Embryonic facial prominence (tissue), 1 donor: ENCODE measurements at regions not wholly inside any gene's neighbourhood (a gene's known extent, or its start where the extent isn't known, plus 50 kb on each side); places are given as distances from the start of the nearest gene placed in this dataset.
A peak's percentile ranks its signal among the peaks of the same experiment; 100 is the strongest.

Experiments used
- DNase-seq: peaks from one replicate; pipeline ENCODE4 v3.0.0-alpha.2; 2016; ENCODE audit errors: extremely low spot score

DNA sequence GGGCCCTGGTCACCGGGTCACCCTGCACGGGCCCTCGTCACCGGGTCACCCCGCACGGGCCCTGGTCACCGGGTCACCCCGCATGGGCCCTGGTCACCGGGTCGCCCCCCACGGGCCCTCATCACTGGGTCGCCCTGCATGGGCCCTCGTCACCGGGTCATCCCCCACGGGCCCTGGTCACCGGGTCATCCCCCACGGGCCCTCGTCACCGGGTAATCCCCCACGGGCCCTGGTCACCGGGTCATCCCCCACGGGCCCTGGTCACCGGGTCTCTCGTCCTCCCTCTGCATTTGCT, 77.6 kb downstream of the RIPK4 start:
- no peak for DNase-seq

DNA sequence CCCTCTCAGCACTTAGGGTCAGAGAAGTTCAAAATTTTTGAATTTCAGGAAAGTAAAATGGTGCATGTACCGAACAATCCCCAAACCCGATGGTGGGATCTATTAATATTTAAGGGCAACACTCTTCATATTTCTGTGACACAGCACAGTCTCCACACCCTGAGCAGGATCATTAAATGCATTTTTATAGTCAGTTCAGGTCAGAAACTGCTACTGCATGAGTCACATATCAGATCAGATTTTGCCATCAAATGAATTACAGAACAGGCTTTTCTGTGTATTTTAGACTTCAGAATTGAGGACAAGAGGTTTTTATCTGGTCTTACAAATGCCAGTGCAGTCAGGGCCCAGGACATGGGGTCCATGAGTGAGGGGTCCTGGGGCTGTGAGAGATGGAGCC, 79.2 kb downstream of the RIPK4 start:
- DNase-seq, result no peak

DNA sequence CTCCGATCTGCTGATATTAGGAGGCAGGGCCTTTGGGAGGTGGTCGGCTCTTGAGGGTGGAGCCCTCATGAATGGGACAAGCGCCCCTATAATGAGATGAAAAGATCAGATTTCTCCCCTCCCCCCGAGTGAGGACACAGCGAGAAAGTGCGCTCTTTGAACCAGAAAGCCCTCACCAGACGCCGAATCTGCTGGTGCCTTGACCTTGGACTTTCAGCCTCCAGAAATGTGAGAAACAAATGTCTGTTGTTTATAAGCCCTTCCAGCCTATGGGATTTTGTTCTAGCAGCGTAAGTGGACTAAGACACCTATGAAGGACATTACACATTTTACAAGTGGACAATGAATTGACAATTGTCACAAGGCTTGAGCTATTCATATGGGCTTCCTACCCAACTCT, 80.2 kb downstream of the RIPK4 start:
- no peak for DNase-seq

DNA sequence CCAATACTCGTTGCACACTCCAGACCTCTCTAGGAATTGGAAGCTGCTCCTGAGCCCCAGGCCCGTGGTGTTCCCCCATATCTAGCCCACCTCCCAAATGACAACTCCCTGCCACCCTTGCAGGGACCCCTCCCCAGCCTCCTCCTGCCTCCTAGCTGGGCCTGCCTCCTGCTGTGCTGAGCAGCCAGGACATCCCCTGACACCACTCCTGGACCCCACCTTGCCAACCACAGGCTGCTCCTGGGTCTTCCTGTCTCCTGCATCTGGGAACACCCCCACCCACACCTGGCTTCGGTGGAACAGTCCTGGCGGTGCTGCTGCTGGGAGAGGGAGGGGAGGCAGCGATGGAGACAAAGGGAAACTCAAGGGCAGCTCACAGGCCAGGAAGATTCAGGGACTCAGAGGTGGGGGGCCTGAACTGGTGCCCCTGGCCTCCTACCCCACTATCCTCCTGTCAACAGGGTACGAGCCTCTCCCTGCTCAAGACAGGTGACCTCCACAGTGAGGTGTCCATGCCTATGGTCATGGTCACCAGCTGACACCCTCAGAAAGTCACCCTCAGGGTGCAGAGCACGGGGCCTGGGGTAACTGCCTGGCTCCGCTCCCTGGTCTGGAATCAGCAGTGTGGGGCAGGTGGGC, 81.2 kb downstream of the RIPK4 start:
- DNase-seq, result no peak

DNA sequence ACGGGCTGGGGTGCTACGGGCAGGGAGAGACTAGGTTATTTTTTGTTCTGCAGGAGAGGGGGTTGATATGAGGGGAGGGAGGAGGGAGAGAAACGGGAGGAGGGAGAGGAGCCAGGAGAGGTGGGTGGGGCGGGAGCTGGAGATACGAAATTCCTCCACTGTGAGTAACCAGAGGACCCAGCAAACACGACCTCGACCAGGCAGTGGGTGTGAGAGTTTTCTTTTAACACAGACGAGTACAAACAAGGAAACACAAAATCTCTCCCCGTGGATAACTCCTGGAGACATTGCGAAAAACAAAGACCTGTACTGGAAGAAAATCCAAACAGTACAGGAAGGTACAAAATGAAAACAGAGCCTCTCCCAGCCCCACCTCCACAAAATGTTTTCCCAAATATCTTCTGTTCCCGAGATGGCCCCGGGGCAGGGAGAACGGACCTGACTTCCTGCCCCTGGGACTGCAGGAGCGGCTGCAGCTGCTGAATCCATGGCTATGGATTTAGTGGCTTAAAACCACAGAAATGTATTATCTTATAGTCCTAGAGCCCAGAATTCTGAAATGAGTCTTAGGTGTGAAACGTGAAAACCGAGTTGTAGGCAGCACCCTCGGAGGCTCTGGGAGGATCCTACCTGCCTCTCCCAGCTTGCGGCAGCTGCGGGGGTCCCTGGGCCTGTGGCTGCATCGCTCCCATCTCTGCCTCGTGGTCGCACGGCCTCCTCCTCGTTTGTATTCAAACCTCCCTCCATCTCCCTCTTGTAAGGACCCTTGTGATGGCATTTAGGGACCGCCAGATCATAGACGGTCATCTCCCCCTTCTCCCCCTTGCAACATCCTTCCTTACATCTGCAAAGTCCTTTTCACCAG, 82.2 kb downstream of the RIPK4 start:
- DNase-seq, result no peak

DNA sequence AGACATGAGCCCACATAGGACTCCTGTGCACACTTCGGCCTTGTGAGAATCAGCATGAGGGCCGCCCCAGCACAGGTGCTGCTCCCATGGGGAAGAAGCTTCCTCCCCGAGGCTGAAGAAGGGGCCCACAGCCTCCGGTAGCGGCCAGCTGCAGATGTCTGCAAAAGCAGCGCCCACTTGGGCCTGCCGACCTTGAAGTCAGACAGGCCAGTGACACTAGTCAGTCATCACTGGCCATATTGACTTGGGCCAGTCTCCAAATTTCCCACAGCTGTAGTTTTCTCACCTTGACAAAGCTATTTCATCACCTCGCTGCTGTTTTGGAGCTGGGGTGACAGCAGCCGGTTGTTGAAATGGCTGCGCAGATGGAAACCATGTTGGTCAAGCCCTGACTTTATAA, 83.0 kb downstream of the RIPK4 start:
- no peak for DNase-seq

DNA sequence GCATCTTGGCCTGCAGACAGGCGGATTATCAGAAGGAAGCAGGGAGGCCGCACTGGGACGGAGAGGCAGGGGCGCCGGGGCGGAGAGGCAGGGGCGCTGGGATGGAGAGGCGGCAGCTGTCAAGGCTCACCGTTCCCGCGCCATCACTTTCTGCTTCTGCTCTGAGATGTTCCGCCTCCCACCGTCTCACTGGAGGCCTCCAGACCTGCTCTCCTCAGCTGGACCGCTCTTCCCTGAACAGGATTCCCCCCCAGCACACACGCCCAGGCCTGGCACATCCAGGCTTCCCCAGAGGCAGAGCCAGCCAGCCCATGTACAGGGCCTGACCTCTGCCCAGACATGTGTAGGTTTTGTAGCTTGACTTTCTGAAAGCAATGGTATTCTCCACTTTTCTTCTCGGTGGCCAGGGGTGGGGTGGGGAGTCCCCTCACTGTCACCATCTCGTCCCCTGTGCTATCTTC, 84.1 kb downstream of the RIPK4 start:
- DNase-seq, result no peak

DNA sequence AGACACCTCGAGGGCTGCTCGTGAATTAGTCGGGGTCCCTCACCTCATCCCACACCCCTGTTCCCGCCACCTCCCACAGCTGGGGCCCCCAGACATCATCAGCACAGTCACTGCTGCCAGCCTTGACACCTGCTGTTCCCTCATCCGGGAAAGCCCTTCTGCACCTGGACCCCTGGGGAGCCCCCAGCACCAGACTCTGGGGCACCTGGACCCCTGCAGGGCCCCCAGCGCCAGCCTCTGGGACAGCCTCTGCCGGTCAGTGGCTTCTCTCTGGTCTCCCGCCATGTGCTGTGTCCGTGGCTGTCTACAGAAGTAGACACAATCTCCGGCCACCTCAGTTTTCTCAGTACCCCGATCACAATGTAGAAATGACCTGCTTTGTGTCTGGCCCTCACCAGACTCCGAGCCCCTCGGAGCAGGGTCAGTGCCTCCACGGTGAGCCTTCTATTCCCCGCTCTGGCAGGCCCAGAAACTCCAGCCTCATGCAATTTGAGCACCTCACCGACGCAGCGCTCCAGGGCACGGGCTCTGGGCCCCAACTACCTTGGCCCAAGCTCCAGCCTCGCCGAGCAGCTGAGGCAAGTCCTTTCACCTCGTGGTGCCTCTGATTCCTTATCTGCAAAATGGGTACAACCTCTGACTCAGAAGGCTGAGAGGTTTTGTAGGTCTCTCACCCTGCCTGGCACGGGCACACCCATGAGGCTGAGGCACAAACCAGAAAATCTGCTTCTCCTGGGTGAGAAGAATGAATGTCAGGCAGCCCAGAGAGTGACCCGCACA, 84.7 kb downstream of the RIPK4 start:
- no peak for DNase-seq

DNA sequence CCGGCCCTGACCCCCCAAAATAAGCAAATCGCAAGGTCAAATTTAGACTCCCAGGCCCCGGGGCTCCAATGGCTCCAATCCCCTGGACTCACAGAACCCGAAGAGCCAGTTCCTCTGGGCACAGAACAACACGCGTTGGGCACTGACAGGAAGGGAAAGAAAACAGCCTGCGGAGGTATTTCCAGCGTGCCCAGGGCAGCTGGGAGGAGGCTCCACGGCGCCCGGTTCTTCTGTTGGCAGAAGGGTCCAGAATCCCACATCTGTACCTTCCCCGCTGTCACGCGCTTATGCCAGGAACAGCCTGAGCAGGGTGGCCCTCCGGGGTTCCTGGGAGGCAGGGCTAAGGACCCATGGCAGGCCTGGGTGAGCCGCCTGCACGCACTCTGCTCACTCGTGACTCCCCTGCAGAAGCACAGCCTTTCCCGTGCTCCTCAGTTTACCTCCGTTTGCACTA, 85.5 kb downstream of the RIPK4 start:
- DNase-seq, result no peak

DNA sequence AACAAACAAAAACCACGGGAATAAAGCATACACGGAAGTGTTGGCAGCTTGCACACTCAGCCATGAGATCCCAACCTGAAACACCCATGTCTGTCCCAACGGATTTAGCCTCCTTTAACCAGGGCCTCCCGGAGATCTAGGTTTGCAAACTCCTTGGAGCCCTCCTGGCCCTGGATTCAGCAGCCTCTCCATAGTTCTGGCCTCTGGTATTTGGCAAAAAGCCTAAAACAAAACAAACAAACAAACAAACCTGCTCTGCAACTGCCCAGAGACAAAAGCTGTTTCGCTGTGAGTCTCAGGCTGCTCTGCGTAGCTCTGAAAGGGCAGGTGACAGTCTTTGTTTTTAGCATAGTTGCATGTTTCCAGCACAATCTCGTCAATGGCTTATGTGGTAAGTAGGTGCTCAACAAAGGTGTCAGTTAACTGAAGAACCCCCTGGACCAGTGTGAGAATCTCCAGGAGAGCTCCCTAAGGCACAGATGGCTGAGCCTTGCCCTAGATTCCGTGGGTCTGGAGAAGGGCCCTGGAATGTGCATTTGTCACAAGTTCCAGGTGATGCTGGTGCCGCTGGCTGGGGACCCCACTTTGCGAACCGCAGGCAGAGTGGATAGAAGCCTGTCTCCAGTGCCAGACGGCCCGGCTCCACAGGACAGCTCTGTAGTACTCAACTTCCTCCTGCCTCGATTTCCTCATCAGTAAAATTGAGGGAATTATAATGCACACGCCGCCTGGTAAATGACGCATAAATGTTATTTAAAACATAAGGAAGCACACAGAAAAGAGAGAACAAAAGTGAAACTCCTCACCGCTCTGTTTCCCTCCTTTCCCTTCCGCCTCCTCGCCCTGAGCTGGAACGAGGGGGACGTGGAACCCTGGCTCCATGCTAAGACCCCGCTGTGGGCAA, 86.2 kb downstream of the RIPK4 start:
- DNase-seq, result no peak

DNA sequence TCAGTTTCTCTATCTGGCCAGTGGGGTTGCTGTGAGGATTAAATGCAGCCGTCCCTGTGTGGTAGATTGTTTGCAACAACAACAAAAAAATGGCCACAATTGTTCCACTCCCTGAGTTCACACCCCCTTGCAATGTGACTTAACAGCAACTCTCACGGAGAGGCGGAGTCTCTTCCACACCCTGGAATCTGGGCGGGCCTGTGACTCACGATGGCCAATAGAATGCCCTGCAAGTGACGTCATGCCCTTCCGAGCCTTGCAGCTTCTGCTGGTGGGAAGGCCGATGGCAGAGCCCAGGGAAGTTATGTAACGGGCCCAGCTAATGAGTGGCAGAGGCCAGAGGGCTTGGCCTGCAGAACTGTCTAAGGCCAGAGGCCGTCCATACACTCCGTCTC, 87.9 kb downstream of the RIPK4 start:
- DNase-seq, result peak; percentile 84

DNA sequence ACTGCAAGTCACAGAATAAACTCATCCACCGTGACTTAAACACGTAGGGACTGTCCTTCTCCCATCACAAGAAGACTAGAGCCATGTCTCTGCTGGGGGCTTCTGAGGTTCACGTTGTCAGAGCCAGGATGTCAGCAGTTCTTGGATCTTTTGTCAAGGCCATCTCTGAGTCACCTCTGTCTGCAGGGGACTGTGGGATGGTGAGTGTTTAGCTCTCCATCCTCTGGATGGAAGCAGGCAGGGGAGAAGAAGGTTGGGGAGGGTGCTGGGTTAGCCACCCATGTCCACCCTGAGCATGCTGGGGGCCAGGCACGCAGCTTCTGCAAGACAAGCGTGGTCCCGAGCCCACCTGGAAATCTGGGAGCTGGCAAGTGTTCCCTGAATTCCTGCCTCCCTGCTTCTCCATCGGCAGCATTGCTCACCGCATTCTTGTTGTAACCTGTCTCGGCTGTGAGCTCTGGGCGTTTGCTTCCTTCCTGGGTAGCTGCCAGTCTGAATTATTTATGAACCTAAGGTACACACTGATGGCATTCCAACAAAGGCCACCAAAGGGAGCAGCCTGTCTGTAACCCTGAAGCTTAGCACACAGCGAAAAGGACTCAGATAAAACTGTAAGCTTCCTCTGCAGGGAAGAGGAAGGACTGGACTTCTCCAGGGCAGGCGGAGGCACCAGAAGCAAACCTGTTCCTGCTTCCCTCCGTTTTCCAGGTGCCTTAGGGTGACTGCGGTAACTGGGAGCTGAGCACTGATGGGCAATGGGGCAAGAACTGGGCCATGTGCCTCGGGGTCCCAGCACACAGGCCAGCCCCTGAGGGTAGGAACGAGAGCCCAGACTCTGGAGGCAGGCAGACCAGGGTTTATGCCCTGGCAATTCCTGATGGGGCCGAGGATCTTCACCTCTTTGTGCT, 88.6 kb downstream of the RIPK4 start:
- DNase-seq, result peak; percentile 43

DNA sequence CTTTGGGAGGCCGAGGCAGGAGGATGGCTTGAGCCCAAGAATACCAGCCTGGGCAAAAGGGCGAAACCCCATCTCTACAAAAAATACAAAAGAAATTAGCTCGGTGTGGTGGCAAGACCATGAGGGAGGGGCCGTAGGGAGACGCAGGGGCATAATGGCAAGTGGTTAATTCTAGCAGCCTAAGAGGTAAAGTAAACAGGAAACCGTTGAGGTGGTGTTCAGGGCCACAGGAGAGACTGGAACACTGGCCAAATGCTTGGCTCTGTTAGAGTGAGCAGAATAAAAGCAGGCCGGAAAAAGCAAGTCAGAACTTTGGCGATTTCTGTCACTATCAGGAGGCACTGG, 89.2 kb downstream of the RIPK4 start:
- DNase-seq, result no peak

DNA sequence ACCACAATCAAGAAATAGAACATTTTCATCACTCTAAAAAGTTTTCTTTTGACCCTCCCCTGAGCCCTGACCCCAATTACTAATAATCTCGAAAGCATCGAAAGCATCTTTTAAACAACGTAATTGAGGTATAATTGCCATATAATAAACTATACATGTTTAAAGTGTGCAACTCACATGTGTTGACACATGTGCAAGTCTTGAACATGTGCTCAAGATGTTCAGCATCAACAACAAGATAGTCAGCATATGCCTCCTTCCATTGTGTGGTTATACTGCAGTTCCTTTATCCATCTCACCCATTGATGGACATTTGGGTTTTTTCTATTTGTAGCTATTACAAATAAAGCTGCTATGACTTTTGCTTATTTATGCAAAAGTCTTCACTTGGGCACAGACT, 90.7 kb downstream of the RIPK4 start:
- no peak for DNase-seq

DNA sequence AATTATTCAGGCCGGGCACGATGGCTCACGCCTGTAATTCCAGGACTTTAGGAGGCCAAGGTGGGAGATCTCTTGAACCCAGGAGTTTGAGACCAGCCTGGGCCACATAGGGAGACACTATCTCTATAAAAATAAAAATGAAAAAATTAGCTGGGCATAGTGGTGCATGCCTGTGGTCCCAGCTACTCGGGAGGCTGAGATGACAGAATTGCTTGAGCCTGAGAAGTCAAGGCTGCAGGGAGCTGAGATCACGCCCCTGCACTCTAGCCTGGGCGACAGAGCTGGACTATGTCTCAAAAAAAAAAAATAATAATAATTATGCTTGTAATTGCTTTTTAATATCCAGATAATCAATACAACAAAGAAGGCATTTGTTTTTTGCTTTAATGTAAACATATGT, 91.3 kb downstream of the RIPK4 start:
- DNase-seq, result no peak

DNA sequence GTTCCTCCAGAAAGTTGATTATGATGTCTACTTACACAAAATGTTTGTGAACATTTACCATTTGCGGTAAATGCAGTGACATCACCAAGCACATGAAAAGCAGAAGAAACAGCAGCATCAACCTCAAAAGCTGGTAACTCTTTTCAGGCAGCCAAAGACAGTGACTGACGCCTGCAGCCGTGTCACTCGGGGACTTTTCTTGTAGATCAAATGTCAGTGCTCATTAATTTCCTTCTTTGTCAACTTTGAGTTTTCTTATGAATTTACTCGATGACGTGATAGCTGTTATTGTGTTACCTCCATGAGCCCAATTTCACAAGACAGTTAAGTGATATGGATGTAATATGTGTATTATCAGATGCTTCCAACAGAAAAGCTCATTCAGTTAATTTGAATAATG, 92.5 kb downstream of the RIPK4 start:
- DNase-seq, result no peak

DNA sequence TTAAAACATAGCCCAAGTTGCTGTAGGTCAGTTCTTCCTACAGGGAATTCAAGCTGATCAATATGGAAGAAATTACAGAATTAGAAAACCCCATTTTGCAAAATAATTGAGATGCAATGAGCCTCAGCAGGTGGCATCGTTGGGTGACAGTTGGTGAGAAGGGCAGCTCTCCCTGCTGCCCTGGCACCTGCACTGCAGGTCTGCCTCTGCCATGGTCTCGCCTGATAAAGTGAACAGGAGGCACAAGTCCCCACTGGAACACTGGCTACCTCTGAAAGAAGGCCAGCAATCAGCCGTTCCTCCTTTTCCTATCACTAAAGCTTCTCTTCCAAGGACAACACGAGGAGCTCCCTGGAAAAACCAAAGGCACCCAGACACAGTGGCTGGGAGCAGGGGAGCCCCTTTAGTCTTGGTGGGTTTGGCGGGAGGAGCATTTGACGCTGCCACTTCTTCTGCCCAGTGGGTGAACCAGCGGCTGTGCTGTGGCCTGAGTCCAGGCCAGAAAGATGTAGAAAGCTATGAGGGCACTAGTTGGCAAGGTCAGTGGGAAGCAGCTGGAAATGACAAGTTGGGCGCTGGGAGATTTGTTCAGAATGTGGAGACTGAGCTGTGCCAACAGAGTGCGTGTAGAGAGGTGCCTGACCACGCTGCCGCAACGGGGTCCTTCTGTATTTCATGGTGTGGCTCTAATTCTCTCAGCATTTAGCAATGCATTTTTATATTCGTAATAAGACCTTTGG, 93.1 kb downstream of the RIPK4 start:
- DNase-seq, result no peak

DNA sequence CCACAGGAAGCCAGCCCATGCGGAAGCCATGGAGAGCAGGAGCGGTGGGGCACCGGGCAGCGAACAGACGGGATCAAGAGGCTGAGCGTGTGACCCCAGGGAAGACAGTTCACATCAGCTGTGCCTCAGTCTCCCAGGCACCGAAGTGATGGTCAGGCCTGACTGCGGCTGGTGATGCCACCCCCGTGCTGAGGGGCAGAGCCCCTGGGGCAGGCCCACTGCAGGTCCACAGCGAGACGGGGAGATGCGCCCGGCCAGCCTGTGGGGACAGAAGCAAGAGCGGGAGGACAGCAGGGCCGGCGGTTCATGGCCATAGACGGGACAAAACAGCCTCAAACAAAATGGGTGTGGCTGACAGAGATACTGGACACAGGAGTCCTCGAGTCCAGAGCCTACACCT, 93.8 kb downstream of the RIPK4 start:
- DNase-seq, result no peak

DNA sequence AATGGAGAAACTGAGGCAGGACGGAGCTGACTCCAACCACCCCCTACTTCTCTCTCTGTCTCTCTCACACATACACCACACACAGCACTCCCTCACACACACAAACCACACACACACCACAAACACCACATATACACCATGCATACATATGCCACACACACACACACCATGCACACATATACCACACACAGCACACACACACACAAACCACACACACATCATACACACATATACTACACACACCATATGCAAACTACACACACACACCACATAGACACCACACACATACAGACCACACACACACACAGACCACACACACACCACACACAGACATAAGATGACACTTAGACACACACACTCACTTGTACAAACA, 94.3 kb downstream of the RIPK4 start:
- DNase-seq, result no peak
